H1 (cell line): ENCODE measurements at regions not wholly inside any gene's neighbourhood (a gene's known extent, or its start where the extent isn't known, plus 50 kb on each side); places are given as distances from the start of the nearest gene placed in this dataset.

Source experiments
- CTCF ChIA-PET: fragments of 300-600 bp; sonication (Branson Sonifier 250); formaldehyde crosslinking; loops from one replicate; lab custom pipeline; 2021; ENCODE audit not compliant: partially characterized antibody; lab: Charles Lee
- POLR2A ChIA-PET: fragments of 300-600 bp; sonication (Branson Sonifier 250); formaldehyde crosslinking; loops from one replicate; lab custom pipeline; 2021; ENCODE audit warnings: inconsistent platforms; ENCODE audit not compliant: partially characterized antibody; lab: Charles Lee
- DNase-seq, 2 experiments: peaks; one replicate each; pipeline versions ENCODE4 v3.0.0 to v3.0.0-alpha.2; 2010 to 2022; ENCODE audit warnings: low spot score in 2 of 2, low read depth in 1 of 2, mixed read lengths in 1 of 2
- FAIRE-seq: peaks from 2 replicates; lab custom pipeline; 2011; peaks lifted over from hg19 to GRCh38; lab: Jason Lieb, UNC
- H2AFZ ChIP-seq: 2 replicates; pipeline ENCODE4 v1.8.1; 2012; ENCODE audit warnings: low read length, inconsistent platforms
- H2AK5ac ChIP-seq: 2 replicates; pipeline ENCODE4 v1.6.1; 2013; ENCODE audit warnings: low read depth, low read length
- H2BK120ac ChIP-seq: replicated peaks from 2 replicates; pipeline ENCODE3; 2013; ENCODE audit warnings: low read depth, low read length, inconsistent platforms
- H2BK12ac ChIP-seq: 2 replicates; pipeline ENCODE4 v1.6.1; 2013; ENCODE audit warnings: low read depth, low read length
- H2BK15ac ChIP-seq: 2 replicates; pipeline ENCODE4 v1.6.1; 2013; ENCODE audit warnings: low read length
- H2BK20ac ChIP-seq: 2 replicates; pipeline ENCODE4 v1.6.1; 2013; ENCODE audit warnings: low read length
- H2BK5ac ChIP-seq: 2 replicates; pipeline ENCODE4 v1.6.1; 2013; ENCODE audit warnings: low read depth, low read length
- H3K14ac ChIP-seq: 2 replicates; pipeline ENCODE4 v1.6.1; 2013; ENCODE audit warnings: inconsistent platforms; ENCODE audit not compliant: insufficient read length
- H3K18ac ChIP-seq: 2 replicates; pipeline ENCODE4 v1.6.1; 2013; ENCODE audit warnings: low read length; ENCODE audit errors: extremely low read depth
- H3K23ac ChIP-seq: 2 replicates; pipeline ENCODE4 v1.6.1; 2013; ENCODE audit warnings: inconsistent platforms; ENCODE audit not compliant: insufficient read length
- H3K23me2 ChIP-seq: 2 replicates; pipeline ENCODE4 v1.6.1; 2013; ENCODE audit warnings: low read depth, low read length
- H3K27ac ChIP-seq: 2 replicates; pipeline ENCODE4 v1.6.1; 2011; ENCODE audit warnings: low read depth, low read length, inconsistent platforms
- H3K27me3 ChIP-seq, 4 experiments: replicated peaks in 1 of 4; 1 replicate in 1 of 4; 2 replicates in 3 of 4; pipeline versions ENCODE4 v1.6.1 to v1.8.1; 2011 to 2013; ENCODE audit warnings: low read length in 3 of 4, mild to moderate bottlenecking in 3 of 4, inconsistent platforms in 2 of 4, mixed read lengths in 2 of 4, moderate library complexity in 1 of 4; ENCODE audit not compliant: control insufficient read depth in 3 of 4, insufficient read depth in 3 of 4; ENCODE audit errors: extremely low read depth in 1 of 4
- H3K36me3 ChIP-seq, 4 experiments: 2 replicates each; pipeline versions ENCODE4 v1.6.1 to v1.8.1; 2011 to 2013; ENCODE audit warnings: mild to moderate bottlenecking in 4 of 4, low read length in 3 of 4, moderate library complexity in 2 of 4, control low read depth in 1 of 4, inconsistent platforms in 1 of 4; ENCODE audit not compliant: insufficient read depth in 4 of 4, control insufficient read depth in 2 of 4
- H3K4ac ChIP-seq: replicated peaks from 2 replicates; pipeline ENCODE3; 2013; ENCODE audit warnings: low read length, low read depth, mixed read lengths, inconsistent platforms; ENCODE audit not compliant: insufficient read length
- H3K4me1 ChIP-seq, 4 experiments: replicated peaks in 1 of 4; 1 replicate in 1 of 4; 2 replicates in 3 of 4; pipeline versions ENCODE4 v1.6.1 to v1.8.1; 2011 to 2013; ENCODE audit warnings: low read length in 3 of 4, inconsistent platforms in 2 of 4, mixed read lengths in 1 of 4; ENCODE audit not compliant: insufficient read depth in 4 of 4, control insufficient read depth in 3 of 4
- H3K4me2 ChIP-seq, 2 experiments: 2 replicates each; pipeline versions ENCODE4 v1.6.1 to v1.8.1; 2011 to 2013; ENCODE audit warnings: low read depth in 2 of 2, low read length in 2 of 2, control low read depth in 1 of 2, inconsistent platforms in 1 of 2, mild to moderate bottlenecking in 1 of 2; ENCODE audit not compliant: insufficient read depth in 1 of 2
- H3K4me3 ChIP-seq, 4 experiments: fragments of 200-600, 300-600 bp in 1 of 4; sonication (generic), shearing (Covaris generic), sonication (Bioruptor Twin) in 1 of 4; 2 replicates each; pipeline versions ENCODE4 v1.5.1 to v1.8.1; 2011 to 2016; ENCODE audit warnings: low read length in 4 of 4, low read depth in 3 of 4, control low read depth in 2 of 4, inconsistent platforms in 2 of 4, mild to moderate bottlenecking in 2 of 4, mixed read lengths in 1 of 4, moderate library complexity in 1 of 4; ENCODE audit not compliant: insufficient read depth in 2 of 4; ENCODE audit errors: extremely low read depth in 1 of 4
- H3K56ac ChIP-seq: replicated peaks from 2 replicates; pipeline ENCODE3; 2013; ENCODE audit warnings: low read depth, mild to moderate bottlenecking, mixed read lengths, low read length, inconsistent platforms; ENCODE audit not compliant: insufficient read length
- H3K79me1 ChIP-seq: 2 replicates; pipeline ENCODE4 v1.6.1; 2013; ENCODE audit warnings: low read depth, low read length, control low read depth
- H3K79me2 ChIP-seq, 2 experiments: 2 replicates each; pipeline versions ENCODE4 v1.6.1 to v1.8.1; 2012 to 2013; ENCODE audit warnings: low read length in 2 of 2, mild to moderate bottlenecking in 2 of 2, inconsistent platforms in 1 of 2; ENCODE audit not compliant: insufficient read depth in 2 of 2, control insufficient read depth in 1 of 2
- H3K9ac ChIP-seq, 4 experiments: replicated peaks in 1 of 4; 1 replicate in 1 of 4; 2 replicates in 3 of 4; pipeline versions ENCODE4 v1.6.1 to v1.8.1; 2011 to 2013; ENCODE audit warnings: low read depth in 3 of 4, low read length in 3 of 4, control low read depth in 2 of 4, mild to moderate bottlenecking in 2 of 4, moderate library complexity in 2 of 4, inconsistent platforms in 1 of 4; ENCODE audit errors: extremely low read depth in 1 of 4
- H3K9me3 ChIP-seq, 2 experiments: 2 replicates each; pipeline versions ENCODE4 v1.6.1 to v1.8.1; 2012 to 2013; ENCODE audit warnings: mild to moderate bottlenecking in 2 of 2, moderate library complexity in 2 of 2, control low read depth in 1 of 2, inconsistent platforms in 1 of 2, low read depth in 1 of 2, low read length in 1 of 2, mixed read lengths in 1 of 2; ENCODE audit not compliant: insufficient read depth in 2 of 2
- H4K20me1 ChIP-seq, 2 experiments: replicated peaks in 1 of 2; 2 replicates each; pipeline versions ENCODE3 to v1.8.1; 2011 to 2013; ENCODE audit warnings: inconsistent platforms in 2 of 2, low read length in 2 of 2, mild to moderate bottlenecking in 1 of 2; ENCODE audit not compliant: insufficient read depth in 2 of 2, control insufficient read depth in 1 of 2
- H4K5ac ChIP-seq: 2 replicates; pipeline ENCODE4 v1.6.1; 2013; ENCODE audit warnings: low read length, low read depth, mixed read lengths, inconsistent platforms; ENCODE audit not compliant: insufficient read length
- H4K8ac ChIP-seq: 2 replicates; pipeline ENCODE4 v1.8.0; 2013; ENCODE audit warnings: mild to moderate bottlenecking, moderate library complexity, low read length, inconsistent platforms; ENCODE audit not compliant: insufficient read depth; ENCODE audit errors: extremely low read depth
- H4K91ac ChIP-seq: replicated peaks from 2 replicates; pipeline ENCODE3; 2013; ENCODE audit warnings: low read length, mixed read lengths, inconsistent platforms; ENCODE audit not compliant: insufficient read length
- BCL11A ChIP-seq, 2 experiments: IDR thresholded peaks; one replicate each; pipeline ENCODE4 v1.6.1; 2011; ENCODE audit warnings: low read depth in 2 of 2, low read length in 2 of 2, mild to moderate bottlenecking in 2 of 2
- CHD2 ChIP-seq: IDR thresholded peaks from 2 replicates; pipeline ENCODE4 v1.6.1; 2012; ENCODE audit warnings: low read length, improper control_type of control experiment
- CREB1 ChIP-seq: IDR thresholded peaks from 2 replicates; pipeline ENCODE4 v1.6.1; 2012; ENCODE audit warnings: inconsistent platforms
- CTCF ChIP-seq, 3 experiments: IDR thresholded peaks; 1 replicate in 2 of 3; 2 replicates in 1 of 3; pipeline versions ENCODE4 v1.5.1 to v1.6.1; 2011; ENCODE audit warnings: low read length in 3 of 3, mild to moderate bottlenecking in 3 of 3, inconsistent platforms in 2 of 3, low read depth in 1 of 3, moderate library complexity in 1 of 3; ENCODE audit not compliant: insufficient read depth in 1 of 3; ENCODE audit errors: control extremely low read depth in 1 of 3
- MAFK ChIP-seq: IDR thresholded peaks from 2 replicates; pipeline ENCODE4 v1.6.1; 2012; ENCODE audit warnings: low read depth, mild to moderate bottlenecking, improper control_type of control experiment, low read length
- POLR2AphosphoS5 ChIP-seq: IDR thresholded peaks from 2 replicates; pipeline ENCODE4 v1.6.1; 2011; ENCODE audit warnings: low read depth, low read length
- POU5F1 ChIP-seq: IDR thresholded peaks from 2 replicates; pipeline ENCODE4 v1.6.1; 2011; ENCODE audit warnings: low read depth, mild to moderate bottlenecking, low read length, moderate library complexity
- RAD21 ChIP-seq, 2 experiments: IDR thresholded peaks in 1 of 2; conservative IDR thresholded peaks in 1 of 2; 2 replicates each; pipeline ENCODE4 v1.6.1; 2011; ENCODE audit warnings: low read depth in 2 of 2, low read length in 2 of 2, improper control_type of control experiment in 1 of 2, inconsistent platforms in 1 of 2, mild to moderate bottlenecking in 1 of 2, moderate library complexity in 1 of 2
- SIN3A ChIP-seq, 2 experiments: IDR thresholded peaks in 1 of 2; conservative IDR thresholded peaks in 1 of 2; 2 replicates each; pipeline ENCODE4 v1.6.1; 2011 to 2012; ENCODE audit warnings: low read length in 2 of 2, improper control_type of control experiment in 1 of 2, low read depth in 1 of 2, mild to moderate bottlenecking in 1 of 2
- WGBS, 2 experiments: shearing (Covaris generic) in 1 of 2; methylation state at CpG; one replicate each; pipeline versions ENCODE4 v1.1.6 to v1.1.7; 2013 to 2015; ENCODE audit warnings: low lambda C conversion rate in 2 of 2, mixed read lengths in 2 of 2, inconsistent platforms in 1 of 2, low coverage in 1 of 2, missing lambda C conversion rate in 1 of 2; ENCODE audit not compliant: insufficient replicate concordance in 2 of 2, insufficient coverage in 1 of 2, insufficient read length in 1 of 2; ENCODE audit errors: extremely low coverage in 1 of 2, missing lambda C conversion rate in 1 of 2; 5-methylcytosine and 5-hydroxymethylcytosine counted together

GRCh38 chrX:121356139-121356849, 308.9 kb downstream of the GLUD2 start:
- Histone ChIP-seq H3K23ac (no peak overlapping the region), H3K4ac (no peak overlapping the region), H3K79me1 (no peaks in the 10 kb centered on the region), H3K9ac (no peak overlapping the region), H2AFZ (no peak overlapping the region), H3K4me1 (no peaks in the 10 kb centered on the region), H3K23me2 (no peaks in the 10 kb centered on the region), H4K8ac (no peak overlapping the region), H3K18ac (no peak overlapping the region), H2BK20ac (no peak overlapping the region), H3K4me3 (no peak overlapping the region), H2AK5ac (no peak overlapping the region), H2BK15ac (no peak overlapping the region), H3K14ac (no peak overlapping the region), H3K9me3 (no peaks in the 10 kb centered on the region), H2BK5ac (no peak overlapping the region), H4K91ac (no peak overlapping the region), H4K5ac (no peak overlapping the region), H2BK12ac (no peak overlapping the region), H3K4me2 (no peak overlapping the region), H3K27ac (no peak overlapping the region), H3K56ac (no peak overlapping the region), H2BK120ac (no peak overlapping the region), H3K79me2 (no peaks in the 10 kb centered on the region), H3K36me3 (no peaks in the 10 kb centered on the region), H3K27me3 (no peaks in the 10 kb centered on the region), H4K20me1 (no peaks in the 10 kb centered on the region)
- ChIA-PET POLR2A (no interaction called here), CTCF (interaction anchor here (0.6 kb wide), 1 partner anchor 632 kb away, joined by 3 read pairs; no protein-coding TSS in a partner anchor)
- DNase-seq: no peak
- TF ChIP-seq CHD2 (no peak), CTCF (IDR thresholded peaks at IDR 0.05; ENCODE audit: control extremely low read depth in 1 of 3, insufficient read depth in 1 of 3, low read depth in 1 of 3, low read length in 3 of 3) (no peak), BCL11A (IDR thresholded peaks at IDR 0.05; ENCODE audit: low read depth in 2 of 2, low read length in 2 of 2) (no peak), SIN3A (conservative IDR thresholded peaks at IDR 0.05 in 1 of 2, IDR thresholded peaks at IDR 0.05 in 1 of 2; ENCODE audit: low read depth in 1 of 2, low read length in 2 of 2) (no peak), MAFK (no peak), RAD21 (IDR thresholded peaks at IDR 0.05 in 1 of 2, conservative IDR thresholded peaks at IDR 0.05 in 1 of 2; ENCODE audit: low read depth in 2 of 2, low read length in 2 of 2) (no peak), POU5F1 (no peak), POLR2AphosphoS5 (no peak), CREB1 (no peak)
- FAIRE-seq: no peak
- WGBS, 2 experiments: 96% methylated on average over 15 of the region's 22 CpGs; no CpG with 5 or more reads in 1 of the 2 experiments
